ENCODE measurements at regions not wholly inside any gene's neighbourhood (a gene's known extent, or its start where the extent isn't known, plus 50 kb on each side); places are given as distances from the start of the nearest gene placed in this dataset.

DNA sequence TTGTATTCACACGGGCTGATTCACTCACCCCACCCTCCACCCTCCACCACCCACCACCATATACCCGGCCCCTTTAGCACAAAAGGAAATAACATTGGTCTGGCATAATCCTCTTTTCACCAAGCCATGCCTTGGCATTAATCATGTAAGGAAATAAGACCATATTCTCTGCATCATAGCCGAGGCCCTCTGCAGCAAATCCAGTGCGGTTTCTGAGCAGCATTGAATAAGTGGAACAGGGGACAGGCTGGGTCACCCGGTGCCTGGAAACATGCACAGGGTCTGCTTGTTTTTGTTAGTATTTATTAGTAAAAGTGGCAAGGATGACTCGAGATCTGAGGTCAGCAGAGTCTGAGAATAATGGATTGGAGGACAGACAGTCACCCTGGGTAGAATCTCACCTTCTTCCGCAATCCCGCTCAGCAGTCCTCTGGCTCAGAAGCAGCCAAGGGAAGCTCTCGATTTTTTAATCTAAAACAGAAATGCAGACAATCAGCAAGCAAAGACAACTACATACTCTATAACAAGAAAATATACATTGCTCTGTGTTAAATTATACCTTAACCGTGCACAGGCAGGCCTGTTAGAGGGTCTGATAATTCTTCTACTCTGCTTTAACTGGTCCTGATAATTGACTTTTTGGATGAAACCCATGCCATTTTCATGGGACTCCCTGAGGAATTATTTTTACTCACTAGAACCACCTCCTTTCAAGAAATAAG is 52.4 kb upstream of the CDC42BPA start:
- no peak for DNase-seq (ENCODE audit: low read depth)

GRCh38 chr1:227369102-227369760 is 50.9 kb upstream of the CDC42BPA start:
- DNase-seq (ENCODE audit: low read depth) = no peak
